Glomerular endothelial cell (primary cell): ENCODE measurements at regions not wholly inside any gene's neighbourhood (a gene's known extent, or its start where the extent isn't known, plus 50 kb on each side); places are given as distances from the start of the nearest gene placed in this dataset.
A peak's percentile ranks its signal among the peaks of the same experiment; 100 is the strongest.

Experiments used
- DNase-seq: peaks from one replicate; pipeline ENCODE4 v3.0.0-alpha.2; 2011; ENCODE audit warnings: low read depth, low spot score; ENCODE audit errors: extremely low read depth

DNA sequence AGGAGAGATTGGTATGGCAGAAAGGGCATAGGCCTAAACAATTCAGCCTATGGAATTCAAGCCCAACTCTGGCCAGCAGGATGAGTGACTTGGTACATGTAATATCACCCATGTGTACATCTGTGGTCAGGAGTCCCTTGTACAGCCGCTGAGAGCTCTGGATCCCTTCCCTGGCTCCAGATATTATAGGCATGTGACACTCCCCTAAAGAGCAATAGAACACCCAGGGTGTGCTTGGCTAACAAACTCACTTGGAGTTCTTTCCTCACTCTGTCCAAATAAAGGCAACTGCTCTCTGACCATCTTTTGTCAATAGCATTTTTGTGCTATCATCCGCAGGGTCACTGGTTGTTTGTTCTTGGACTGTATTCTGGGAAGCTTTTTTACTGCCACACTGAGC is 197.4 kb upstream of the NCKAP5 start:
- DNase-seq: no peak

DNA sequence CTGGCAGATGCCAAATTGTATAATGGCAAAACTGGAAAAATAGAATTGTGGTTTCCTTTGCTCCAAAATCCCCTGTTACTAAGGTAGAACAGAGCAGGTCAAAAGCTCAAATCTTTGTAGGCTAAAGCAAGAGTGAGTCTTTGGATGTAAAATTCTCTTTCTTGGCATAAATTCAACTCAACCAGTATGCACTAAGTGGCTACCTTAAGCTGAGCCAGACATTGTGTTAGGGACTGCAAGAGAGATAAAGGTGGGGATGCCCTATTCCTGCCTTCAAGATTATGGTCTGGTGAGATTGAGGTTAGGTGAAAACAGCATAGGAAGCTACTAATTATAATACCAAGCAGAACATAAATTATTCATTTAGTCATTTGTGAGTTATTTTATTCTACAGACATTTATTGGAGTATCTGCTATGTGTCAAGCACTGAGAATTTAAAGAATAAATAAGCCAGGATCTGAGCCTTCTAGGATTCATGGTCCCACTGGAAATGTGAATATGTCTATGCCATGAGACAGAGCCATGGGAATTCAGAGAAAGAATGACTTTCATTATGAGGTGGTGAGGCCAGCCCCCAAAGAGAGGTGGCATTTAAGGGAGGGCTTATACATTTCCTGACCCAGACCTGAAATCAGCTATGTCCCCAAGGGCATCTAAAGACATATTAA is 198.0 kb upstream of the NCKAP5 start:
- no peak for DNase-seq

DNA sequence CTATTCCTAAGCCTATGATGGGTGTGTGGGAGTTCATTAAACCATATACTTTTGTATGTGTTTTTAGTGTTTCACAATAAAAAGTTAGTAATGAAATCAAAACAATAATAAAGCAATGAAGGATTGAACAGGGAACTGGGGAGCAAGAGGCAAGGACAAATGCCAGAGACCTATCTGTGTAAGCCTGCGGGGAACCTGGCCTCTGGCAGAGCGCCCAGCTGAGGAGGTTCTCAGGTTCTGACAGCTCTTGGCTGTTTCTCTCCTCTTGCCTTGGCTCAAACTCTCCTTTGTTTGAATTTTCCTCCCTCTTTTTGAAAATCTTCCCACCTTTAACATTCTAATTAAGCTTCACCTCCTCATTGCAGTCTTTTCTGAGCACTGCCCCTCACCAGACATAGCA is 200.0 kb upstream of the NCKAP5 start:
- no peak for DNase-seq

DNA sequence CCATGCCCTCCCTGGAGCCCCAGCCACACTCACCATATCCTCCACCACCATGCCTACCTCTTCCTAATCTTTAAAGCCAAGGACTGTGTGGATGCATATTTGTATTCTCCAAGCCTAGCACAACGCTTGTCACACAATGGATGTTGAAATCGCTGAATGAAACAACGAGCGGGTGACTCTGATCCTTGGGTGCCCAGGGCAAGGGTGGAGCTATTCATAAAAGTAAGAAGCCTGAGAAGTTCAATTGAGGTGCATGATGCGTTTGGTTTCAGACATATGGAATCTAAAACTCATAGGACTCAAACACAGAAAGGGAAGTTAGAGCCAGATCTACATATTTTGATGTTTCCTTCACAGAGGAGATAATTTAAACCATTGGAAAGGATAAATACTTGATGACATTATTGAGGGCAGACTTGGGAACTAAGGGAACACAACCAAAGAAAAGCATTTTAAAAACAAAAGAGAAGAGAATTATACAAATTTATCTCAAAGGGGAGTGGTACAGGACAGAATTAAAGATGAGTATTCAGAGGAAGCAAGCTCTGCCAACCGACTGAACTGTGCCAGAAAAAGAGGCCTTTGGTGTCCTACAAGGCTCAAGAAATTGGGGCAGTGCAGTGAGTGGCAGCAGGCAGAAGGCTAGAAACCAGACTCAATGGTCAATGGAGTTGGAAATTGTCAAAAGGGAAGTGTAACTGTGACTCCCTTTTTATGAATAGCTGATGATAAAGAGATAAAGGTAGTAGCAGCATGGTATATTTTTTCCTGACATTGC is 200.6 kb upstream of the NCKAP5 start:
- no peak for DNase-seq

DNA sequence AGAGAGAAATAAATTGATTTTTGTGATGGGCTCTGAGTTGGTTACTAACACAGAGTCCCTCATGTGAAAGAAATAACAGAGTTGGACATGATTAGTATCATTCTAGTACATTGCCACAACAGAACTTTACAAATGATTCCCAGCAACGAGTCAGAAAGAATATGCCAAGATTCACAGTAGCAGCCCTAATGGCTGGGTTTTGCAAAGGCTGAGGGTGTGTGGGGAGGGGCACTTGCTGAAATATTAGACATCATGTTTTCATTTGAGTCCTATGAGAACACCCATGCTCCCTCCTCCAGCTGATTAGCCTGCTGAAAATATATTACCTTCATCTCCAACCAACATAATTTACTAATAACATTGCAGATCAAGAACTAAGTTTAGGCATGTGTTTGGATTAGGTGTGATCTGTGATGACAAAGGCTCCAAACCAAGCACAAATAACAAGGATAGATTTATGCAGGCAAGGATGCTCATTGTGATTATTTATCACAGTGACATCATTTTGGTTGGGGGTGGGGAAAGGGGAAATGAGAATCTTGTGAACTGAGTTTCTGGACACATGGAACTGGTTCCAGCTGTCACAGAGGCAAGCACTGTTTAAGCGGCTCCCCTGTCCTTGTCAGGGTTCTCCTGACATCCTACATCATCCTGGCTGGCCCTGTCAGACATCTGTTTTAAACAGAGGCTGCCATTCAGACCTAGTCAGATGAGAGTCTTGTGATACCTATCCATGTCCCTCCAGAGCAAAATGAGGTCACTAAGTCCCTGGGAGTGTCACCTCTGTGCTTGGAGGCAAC is 205.8 kb upstream of the NCKAP5 start:
- DNase-seq: no peak

DNA sequence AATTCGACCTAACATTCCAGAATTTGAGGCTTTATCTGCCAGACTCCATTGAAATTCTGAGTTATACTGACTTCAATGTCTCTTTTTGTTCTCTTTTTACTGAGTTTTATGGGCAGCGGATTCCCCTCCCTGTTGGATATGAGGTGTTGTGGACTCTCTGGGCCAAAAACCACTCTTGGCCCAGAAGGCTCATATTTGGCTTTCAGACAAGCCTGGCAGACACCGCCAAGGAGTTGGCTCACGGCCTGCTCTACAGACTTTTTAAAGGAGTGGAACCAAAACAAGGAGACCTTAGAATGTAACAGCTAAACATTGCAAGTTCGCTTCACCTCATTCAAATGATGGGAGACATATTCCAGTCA is 206.4 kb upstream of the NCKAP5 start:
- DNase-seq: no peak

DNA sequence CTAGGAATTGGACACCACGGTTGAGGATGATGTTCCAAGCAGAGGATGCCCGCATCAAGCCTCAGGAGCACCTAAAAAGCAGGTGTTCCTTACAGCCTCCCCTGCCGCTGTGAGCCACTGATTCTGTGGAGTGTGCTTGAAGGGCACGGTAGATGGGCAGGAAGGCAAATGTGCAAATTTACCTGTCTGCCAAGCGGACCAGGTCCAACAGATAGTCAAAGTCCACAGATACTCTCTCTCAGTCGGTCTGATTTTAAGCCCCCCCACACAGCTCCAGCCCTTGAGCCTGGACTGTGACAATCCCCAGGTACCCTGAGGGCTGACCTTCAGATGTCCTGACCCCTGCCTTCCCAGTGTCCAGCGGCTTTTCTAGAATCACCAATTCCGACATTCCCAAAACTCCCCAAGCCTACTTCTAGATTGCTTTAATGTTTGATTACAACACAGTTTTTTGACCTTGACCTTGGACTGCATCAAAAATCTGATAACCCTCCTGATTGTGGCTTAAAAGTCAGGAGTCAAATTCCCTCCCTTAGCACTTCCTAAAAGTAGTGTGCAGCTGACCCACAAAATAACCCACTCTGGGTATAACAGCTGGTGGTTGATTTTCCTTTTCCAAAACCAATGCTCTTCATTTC is 208.8 kb upstream of the NCKAP5 start:
- no peak for DNase-seq

DNA sequence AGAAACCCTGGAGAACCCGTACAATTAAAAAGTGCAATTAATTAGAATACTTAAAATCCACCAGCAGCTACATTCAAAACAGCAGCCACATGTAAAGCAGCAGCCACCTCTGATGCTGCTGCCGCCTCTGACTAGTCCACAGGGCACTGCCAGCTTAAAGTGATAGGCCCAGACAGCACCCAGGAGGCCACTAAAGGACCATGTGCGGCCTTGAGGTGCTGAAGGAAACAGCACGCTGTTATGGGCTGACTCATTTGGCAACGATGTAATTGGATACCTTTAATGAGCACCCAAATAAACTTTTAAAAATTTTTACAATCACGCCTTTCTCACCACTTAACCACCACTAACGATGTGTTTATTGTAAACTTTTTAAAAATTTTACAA is 209.3 kb upstream of the NCKAP5 start:
- no peak for DNase-seq

DNA sequence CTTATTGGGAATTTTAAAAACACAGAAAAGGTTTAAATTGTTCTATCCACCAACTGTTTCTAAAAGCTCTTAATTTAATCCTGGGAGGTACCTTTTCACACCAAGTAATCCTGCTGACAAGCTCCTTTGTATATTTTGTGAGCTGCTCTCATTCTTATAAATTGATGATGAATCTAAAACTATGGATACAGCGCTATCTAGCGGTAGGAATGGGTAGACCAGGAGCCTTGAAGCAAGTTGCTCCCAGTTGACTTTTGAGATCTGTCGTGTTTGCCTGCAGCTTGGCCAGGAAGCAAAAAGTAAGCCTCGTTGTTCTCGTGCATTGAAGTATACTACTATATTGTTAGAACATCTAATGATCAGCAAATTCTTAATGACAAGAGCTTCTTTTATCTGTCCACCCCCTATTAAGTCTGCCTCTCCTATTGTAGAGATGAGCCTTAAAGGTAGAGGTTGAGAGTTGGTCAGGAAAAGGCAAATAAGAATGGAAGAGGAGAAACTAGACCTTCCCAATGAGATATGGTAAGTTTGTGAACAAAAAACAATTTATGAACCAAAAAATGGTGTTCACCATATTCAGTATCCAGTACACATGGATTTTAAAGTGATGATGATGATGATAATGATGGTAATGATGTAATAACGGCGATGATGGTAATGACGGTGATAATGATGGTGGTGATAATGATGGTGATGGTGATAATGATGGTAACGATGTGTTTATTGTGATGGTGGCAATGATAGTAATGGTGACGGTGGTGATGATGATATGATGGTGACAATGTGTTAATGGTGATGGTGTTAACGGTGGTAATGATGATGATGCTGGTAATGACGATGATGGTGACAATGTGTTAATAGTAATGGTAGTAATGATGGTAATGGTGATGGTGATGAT is 212.1 kb upstream of the NCKAP5 start:
- DNase-seq: peak; percentile 61

DNA sequence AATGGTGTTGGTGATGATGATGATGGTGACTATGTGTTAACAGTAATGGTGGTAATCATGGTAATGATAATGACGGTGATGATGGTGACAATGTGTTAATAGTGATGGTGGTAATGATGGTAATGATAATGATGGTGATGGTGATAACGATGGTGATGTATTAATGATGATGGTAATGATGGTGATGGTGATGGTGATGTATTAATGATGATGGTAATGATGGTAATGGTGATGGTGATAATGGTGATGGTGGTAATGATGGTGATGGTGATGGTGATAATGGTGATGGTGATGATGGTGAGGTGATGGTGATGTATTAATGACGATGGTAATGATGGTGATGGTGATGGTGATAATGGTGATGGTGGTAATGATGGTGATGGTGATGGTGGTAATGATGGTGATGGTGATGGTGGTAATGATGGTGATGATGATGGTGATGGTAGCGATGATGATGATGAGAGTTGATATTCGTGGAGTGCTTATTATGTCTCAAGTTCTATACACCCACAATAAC is 212.8 kb upstream of the NCKAP5 start:
- DNase-seq: no peak

DNA sequence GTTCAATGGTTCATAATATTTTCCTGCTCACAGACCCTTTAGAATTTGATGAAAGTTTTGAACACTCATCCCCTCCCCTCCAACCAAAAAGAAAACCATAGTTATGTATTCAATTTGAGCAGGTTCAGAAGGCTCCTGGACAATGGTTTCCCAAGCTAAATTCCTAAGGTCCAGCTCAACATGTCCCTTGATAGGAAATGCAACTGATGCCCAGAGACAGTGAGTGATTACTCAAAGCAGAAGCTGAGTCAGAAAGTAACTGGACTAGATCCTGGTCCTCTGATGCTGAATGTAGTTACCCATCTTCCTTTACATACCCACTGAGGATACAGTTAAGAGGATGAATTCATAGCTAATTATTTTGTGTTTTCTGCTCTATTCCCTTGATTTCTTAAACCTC is 218.9 kb upstream of the NCKAP5 start:
- DNase-seq: no peak

DNA sequence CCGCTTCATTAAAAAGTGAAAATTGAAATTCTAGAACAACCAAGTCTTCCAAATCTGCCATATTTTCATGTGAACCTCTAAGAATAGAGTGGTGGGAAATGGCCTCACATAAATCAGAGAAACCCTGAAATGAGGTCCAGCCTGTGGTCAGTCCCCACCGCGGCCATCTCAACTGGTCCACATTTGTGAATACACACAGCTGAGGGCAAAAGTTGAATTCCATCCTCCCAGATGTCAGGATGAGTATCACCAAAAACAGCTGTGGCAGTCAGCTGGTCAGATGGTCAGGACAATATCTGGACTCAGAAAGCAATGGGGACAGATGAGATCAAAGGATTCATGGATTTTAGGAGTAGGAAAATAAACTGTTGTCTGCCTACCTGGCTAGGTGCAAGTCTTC is 219.4 kb upstream of the NCKAP5 start:
- no peak for DNase-seq

DNA sequence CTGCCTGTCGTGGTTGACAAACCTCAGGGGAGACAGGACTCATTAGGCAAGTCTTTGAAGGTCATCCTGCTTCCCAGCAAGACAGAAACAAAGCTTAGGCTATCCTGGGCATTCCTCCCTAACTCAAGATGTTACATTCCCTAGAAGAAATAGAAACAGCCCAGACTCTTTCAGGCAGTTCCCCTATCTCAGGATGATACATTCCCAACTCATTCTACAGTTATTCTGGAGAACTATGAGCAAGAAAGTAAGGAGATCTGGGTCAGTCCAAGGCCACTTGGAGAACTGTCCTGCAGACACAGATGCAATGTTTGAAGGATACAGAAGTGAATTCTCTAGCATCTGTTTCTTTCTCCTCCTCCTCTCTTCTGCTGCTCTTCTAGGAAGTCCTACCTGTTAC is 220.1 kb upstream of the NCKAP5 start:
- DNase-seq: no peak

DNA sequence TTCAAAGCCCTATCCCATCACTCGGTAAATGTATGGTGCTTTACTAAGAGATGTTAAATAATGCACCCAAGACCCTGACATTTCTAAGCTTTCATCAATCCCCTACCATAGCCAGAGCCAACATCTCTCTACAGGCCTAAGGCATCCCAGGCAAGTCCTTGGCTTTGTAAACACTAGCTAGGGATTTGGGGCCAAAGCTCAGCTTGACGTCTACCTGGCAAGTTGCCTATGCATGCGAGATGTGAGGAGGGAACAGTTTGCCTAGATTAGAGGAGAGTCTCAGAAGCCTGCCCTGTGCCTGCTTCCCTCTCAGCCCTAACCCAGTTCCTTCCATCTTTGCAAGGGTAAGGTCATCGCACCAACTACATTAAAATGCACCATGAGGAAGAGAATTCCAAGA is 221.5 kb upstream of the NCKAP5 start:
- no peak for DNase-seq

DNA sequence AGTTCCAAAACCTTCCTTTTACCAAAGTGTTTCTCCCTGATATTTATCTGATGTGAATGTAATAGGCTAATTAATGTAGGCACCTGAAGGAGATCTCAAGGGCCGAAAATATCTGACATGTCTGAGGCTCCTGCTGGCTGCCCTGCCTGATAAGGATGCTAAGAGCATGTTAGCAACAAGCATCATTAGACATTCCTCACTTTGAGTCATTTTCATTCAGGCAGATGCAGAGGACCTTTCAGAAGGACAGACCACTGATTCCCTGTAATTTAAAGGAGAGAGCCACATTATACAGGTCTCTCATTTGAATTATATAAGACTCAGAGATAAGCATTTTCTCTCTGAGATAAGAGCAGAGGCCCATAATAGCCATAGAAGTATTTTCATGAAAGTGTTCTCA is 222.4 kb upstream of the NCKAP5 start:
- DNase-seq: no peak

DNA sequence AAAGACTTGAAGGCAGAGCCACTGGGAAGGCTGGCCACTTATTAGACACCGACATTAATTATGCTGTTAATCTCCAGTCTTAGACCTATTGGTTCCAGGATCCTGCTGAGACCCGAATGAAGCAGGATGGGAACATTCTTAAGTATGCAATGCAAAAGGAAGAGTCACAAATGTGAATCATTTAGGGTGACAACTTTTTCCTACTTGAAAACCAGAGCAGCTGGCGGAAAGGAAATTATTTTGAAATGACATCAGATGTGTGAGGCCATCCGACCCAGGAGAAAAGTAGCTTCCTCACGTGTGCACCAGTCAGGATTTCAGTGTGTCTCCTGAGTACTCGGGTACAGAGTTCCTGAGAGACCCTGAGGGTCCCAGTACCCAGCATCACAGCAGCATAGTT is 222.9 kb upstream of the NCKAP5 start:
- no peak for DNase-seq

DNA sequence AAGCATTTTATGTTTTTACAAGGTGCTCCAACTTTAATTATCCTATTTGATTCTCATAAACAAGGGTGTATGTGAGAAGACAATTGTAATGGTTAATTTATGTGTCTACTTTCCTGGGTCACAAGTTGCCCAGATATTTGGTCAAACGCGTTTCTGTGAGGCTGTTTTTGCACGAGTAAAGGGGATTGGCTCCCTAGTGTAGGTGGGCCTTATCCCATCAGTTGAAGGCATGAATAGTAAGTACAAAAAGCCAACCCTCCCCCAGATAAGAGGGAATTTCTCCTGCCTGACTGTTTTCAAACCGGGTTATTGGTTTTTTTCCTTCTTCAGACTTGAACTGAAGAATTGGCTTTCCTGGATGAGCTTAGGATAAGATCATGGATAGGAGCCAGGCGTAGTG is 224.0 kb upstream of the NCKAP5 start:
- no peak for DNase-seq

DNA sequence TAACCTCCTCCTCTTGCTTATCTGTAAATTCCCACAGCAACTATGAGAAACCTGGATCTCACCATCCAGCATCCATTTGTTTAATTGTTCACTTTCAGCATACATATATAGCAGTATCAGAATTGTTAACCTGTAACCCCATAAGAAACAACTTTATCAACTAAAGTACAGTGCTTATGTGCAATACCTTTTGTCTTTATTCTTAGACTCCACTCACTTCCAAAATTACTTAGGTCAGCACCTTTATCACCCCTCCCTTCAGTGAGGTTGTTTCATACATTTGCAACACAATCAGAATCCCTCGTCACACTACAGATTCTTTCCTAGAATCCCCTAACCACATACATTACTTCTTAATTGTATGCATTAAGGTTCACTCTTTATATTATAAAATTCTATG is 225.9 kb upstream of the NCKAP5 start:
- no peak for DNase-seq

DNA sequence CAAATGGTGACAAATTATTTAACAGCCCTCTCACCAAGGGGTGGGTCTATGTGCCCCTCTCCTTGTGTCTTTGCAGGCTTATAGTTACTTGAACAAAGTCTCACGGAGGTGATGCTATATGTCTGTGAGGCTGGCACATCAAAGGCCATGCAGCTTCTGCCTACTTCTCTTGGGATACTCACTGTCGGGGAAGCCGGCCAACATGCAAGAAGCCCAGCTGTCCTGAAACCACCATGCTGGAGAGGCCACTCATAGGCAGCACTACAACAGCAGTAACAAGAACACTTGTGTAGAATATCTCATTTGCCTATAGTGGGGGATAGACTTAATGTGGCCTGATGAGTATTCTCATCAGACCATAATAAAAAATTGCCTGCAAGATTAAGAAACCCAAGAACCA is 233.7 kb upstream of the NCKAP5 start:
- no peak for DNase-seq

DNA sequence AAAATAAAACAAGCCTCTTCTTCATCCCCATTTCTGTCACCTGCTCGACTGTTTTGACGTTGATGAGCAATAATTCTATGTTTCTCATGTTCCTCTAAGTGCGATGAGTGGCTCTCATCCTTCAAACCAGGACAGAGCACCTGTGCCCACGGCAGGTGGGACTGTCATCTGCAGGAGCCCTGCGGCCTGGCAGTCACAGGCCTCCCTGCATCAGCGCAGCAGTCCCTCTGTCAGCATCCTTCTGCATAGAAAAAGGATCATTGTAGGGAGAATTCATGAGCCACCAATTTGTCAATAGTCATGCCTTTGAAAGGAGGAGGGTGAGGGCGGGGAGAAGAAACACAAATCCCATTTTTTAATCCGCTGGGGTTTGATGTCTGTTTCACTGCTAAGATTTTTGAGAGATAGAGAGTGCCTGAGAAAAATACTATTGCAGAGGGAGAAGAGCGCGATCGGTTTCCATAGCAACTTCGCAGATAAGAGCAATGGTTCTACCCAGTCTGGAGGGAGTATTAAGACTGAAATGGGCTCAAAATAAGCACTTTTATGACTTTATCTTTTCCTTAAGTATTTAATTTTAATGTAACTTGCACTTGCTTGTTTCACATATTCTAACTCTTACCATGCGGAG is 234.3 kb upstream of the NCKAP5 start:
- no peak for DNase-seq
